ENCODE measurements at regions not wholly inside any gene's neighbourhood (a gene's known extent, or its start where the extent isn't known, plus 50 kb on each side); places are given as distances from the start of the nearest gene placed in this dataset.

DNA sequence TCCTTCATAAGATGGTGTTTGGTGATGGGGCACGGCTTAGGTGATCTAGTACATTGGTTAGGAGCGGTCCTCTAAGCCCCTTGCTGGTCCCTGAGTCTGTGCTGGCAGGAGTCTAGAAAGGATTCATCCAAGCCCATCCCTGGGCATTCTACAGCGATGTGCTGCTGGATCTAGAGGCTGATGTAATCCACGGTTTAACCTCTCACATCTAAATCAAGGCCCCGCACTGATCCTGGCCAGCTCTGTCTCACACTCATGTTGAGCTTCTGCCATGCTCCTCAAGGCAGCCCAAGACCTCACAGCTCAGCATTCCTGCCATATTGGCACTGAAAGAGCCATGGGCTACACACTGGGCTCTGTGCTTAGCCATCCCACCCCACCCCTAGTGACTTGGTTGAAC lies 664.8 kb downstream of the STK39 start (continued):
- TF ChIP-seq BCL11A (IDR thresholded peaks at IDR 0.05; ENCODE audit: low read depth in 2 of 2, low read length in 2 of 2) (no peak), USF2 (IDR thresholded peaks at IDR 0.05; ENCODE audit: low read length) (no peak), TEAD4 (IDR thresholded peaks at IDR 0.05; ENCODE audit: low read depth, low read length) (no peak), HDAC6 (IDR thresholded peaks at IDR 0.05; ENCODE audit: low read depth, low read length) (no peak), KDM5A (IDR thresholded peaks at IDR 0.05; ENCODE audit: low read length) (no peak), CEBPB (IDR thresholded peaks at IDR 0.05; ENCODE audit: low read depth, low read length) (no peak)
- TF ChIP-seq, protein P1, sequence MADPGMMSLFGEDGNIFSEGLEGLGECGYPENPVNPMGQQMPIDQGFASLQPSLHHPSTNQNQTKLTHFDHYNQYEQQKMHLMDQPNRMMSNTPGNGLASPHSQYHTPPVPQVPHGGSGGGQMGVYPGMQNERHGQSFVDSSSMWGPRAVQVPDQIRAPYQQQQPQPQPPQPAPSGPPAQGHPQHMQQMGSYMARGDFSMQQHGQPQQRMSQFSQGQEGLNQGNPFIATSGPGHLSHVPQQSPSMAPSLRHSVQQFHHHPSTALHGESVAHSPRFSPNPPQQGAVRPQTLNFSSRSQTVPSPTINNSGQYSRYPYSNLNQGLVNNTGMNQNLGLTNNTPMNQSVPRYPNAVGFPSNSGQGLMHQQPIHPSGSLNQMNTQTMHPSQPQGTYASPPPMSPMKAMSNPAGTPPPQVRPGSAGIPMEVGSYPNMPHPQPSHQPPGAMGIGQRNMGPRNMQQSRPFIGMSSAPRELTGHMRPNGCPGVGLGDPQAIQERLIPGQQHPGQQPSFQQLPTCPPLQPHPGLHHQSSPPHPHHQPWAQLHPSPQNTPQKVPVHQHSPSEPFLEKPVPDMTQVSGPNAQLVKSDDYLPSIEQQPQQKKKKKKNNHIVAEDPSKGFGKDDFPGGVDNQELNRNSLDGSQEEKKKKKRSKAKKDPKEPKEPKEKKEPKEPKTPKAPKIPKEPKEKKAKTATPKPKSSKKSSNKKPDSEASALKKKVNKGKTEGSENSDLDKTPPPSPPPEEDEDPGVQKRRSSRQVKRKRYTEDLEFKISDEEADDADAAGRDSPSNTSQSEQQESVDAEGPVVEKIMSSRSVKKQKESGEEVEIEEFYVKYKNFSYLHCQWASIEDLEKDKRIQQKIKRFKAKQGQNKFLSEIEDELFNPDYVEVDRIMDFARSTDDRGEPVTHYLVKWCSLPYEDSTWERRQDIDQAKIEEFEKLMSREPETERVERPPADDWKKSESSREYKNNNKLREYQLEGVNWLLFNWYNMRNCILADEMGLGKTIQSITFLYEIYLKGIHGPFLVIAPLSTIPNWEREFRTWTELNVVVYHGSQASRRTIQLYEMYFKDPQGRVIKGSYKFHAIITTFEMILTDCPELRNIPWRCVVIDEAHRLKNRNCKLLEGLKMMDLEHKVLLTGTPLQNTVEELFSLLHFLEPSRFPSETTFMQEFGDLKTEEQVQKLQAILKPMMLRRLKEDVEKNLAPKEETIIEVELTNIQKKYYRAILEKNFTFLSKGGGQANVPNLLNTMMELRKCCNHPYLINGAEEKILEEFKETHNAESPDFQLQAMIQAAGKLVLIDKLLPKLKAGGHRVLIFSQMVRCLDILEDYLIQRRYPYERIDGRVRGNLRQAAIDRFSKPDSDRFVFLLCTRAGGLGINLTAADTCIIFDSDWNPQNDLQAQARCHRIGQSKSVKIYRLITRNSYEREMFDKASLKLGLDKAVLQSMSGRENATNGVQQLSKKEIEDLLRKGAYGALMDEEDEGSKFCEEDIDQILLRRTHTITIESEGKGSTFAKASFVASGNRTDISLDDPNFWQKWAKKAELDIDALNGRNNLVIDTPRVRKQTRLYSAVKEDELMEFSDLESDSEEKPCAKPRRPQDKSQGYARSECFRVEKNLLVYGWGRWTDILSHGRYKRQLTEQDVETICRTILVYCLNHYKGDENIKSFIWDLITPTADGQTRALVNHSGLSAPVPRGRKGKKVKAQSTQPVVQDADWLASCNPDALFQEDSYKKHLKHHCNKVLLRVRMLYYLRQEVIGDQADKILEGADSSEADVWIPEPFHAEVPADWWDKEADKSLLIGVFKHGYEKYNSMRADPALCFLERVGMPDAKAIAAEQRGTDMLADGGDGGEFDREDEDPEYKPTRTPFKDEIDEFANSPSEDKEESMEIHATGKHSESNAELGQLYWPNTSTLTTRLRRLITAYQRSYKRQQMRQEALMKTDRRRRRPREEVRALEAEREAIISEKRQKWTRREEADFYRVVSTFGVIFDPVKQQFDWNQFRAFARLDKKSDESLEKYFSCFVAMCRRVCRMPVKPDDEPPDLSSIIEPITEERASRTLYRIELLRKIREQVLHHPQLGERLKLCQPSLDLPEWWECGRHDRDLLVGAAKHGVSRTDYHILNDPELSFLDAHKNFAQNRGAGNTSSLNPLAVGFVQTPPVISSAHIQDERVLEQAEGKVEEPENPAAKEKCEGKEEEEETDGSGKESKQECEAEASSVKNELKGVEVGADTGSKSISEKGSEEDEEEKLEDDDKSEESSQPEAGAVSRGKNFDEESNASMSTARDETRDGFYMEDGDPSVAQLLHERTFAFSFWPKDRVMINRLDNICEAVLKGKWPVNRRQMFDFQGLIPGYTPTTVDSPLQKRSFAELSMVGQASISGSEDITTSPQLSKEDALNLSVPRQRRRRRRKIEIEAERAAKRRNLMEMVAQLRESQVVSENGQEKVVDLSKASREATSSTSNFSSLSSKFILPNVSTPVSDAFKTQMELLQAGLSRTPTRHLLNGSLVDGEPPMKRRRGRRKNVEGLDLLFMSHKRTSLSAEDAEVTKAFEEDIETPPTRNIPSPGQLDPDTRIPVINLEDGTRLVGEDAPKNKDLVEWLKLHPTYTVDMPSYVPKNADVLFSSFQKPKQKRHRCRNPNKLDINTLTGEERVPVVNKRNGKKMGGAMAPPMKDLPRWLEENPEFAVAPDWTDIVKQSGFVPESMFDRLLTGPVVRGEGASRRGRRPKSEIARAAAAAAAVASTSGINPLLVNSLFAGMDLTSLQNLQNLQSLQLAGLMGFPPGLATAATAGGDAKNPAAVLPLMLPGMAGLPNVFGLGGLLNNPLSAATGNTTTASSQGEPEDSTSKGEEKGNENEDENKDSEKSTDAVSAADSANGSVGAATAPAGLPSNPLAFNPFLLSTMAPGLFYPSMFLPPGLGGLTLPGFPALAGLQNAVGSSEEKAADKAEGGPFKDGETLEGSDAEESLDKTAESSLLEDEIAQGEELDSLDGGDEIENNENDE (IDR thresholded peaks at IDR 0.05; ENCODE audit: insufficient replicate concordance, low read length), result no peak
